Hematopoietic multipotent progenitor cell treated with erythropoietin and hydrocortisone succinate and interleukin-3 and kit ligand, for 6 days (in vitro differentiated cells): ENCODE measurements at regions not wholly inside any gene's neighbourhood (a gene's known extent, or its start where the extent isn't known, plus 50 kb on each side); places are given as distances from the start of the nearest gene placed in this dataset.

Experiments used
- DNase-seq: peaks from one replicate; pipeline ENCODE4 v3.0.0-alpha.2; 2015

DNA sequence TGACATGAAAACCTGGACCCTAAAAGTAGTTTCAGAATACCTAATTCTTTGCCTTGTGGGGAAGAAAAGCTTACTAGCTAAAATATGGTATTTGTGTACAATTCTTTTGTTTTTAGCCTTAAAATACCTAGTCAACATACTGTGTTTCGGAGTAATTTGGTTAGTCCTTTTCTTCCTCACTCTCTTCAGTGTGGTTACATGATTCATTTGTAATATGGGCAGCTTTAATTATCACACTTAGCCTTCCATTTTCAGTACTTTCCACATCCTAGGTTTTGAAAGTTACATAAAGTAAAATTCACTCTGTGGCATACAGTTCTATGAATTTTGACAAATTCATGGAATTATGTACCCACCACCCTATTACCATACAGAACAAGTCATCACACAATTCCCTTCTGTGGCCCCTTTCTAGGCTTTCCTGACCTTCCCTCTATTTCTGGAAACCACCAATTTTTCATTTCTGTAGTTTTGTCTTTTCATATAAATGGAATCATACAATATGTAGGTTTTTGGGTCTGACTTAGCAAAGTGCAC, 96.2 kb downstream of the EMX2 start:
- no peak for DNase-seq

DNA sequence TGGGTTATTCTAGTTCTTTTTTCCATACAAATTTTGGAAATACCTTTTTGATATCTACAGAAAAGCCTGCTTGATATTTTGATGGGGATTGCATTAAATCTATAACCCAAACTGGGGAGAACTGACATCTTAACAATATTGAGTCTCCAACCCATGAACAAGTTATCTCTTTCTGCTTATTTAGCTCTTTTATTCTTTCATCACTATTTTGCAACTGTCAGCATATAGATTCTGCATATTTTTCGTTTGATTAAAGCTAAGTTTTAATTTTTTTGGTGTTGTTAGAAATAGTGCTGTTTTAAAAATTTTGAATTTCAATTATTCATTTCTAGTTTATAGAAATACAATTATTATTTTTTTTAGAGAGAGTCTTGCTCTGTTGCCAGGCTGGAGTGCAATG, 97.9 kb downstream of the EMX2 start:
- no peak for DNase-seq

DNA sequence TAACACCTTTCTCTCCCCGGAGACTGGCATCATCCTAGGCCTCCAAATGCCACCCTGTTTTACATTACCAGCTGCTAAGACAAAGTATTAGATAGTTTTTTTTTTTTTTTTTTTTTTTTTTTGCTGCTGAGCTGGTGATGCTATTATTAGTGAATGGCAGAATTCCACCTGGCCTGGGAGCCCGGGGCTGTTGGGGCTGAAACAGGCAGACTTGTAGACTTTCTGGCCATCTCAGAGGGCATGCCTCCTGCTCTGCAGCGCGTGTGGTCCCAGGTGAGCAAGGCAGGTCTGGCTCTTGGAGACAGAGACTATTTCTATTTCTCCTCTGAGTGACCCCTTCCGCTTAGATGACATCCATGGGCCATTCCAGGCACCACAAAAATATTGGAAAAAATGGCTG, 104.2 kb downstream of the EMX2 start:
- no peak for DNase-seq

DNA sequence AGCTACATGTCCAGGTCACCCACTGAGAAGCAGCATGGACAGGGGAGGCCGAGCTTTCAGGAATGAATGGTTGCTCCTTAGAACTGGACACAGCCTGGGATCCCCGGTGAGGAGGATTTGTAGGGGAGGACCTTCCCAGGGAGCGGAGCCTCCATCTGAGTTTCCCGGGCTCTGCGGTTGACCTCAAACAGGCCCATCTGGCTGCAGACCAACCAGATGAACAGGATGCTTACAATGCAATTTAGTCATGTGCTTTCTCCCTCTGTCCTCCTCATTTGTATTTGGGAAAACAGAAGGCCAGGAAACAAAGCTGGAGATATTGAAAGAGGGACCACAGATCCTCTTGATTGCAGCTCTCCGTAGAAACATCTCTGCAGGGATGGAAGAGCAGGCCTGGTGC, 104.8 kb downstream of the EMX2 start:
- no peak for DNase-seq

DNA sequence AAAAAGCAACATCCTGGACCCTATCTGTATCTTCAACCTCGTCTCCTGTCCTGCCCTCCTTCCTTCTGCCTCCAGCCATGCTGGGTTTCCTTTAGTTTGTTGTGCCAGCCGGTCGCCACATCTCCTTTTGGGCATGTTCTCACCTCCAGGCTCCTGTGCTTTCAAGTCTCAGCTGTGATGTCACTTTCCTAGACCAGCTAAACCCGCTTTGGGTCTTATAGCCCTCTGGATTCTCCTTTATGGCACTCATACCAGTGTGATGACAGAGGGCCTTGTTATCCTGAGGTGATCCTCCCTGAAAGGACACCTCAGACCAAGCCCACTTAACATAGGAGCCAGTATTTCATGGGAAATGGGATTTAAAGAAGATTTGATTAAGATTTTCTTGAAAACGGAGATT, 108.6 kb downstream of the EMX2 start:
- DNase-seq, result no peak

DNA sequence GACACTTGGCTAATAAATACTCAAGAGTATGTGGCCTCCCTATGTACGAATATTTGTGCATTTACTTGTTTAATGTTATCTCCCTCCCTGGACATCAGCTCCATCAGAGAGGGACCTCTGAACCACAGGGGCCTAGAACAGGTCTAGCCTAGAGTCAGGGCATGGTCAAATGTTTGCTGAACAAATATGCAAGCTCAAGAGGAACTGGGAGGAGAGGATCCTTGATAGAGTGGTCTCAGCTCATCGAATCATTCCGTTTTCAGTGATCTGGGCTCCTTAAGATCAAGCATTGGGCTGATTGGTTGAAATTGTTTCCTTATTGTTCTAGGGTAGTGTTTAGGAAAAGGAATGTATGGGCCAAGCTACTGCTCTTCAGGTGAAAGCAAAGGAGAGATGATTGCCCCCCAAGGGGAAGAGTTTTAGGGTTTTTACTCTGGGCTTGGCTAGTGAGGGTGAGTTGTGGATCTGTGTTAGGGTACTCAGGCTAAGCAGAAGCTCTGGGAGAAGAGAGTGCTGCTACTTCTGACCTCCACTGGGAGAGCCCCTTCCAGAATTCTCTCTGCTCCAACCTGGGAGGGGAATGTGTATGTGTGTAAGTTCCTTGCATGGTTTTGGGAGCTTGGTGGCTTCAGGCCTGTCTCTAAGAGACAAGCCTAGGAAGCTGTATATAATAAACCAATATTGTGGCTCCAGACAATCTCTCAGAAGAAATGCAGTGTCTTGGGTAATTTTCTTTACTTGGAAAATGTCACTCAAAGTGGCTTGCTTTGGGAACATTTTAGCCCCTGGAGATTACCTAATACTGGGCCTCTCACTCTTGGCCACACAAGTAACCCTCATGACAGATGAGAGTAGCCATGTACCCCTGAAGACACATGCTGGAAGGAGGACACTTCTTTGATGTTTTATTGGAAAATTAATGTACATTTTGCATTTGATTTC, 110.0 kb downstream of the EMX2 start:
- no peak for DNase-seq

DNA sequence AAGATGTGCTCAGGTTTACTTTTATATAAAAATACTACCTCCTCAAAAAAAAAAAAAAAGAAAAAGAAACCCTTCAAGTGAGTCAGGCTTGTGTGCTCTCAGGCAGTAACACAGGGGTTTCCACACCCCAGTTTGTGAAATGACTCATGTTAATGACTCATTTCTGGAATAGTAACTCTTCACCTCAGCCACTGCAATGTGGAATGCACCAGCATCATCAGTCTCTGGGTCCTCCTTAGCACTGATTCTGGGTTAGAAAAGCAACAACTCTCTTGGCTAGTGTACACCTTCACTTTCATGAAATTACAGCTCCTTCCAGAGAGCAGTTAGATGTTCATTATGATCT, 110.6 kb downstream of the EMX2 start:
- no peak for DNase-seq

DNA sequence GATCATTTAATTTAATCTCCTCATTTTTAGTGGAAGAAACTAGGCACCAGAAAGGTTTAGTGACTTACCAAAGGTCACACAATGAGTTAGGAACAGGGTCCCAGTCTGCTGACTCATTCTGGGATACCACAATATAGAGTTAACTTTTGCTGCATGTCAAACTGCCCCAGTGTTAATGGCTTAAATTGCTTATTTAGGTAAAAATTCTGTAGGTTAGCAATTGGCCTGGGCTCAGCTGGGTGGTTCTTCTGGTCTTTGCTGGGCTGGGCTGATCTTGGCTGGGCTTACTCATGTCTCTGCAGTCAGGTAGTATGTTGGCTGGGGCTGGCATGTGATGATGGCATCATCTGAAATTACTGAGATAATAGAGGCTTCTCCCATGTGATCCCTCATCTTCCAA, 111.6 kb downstream of the EMX2 start:
- DNase-seq, result no peak

DNA sequence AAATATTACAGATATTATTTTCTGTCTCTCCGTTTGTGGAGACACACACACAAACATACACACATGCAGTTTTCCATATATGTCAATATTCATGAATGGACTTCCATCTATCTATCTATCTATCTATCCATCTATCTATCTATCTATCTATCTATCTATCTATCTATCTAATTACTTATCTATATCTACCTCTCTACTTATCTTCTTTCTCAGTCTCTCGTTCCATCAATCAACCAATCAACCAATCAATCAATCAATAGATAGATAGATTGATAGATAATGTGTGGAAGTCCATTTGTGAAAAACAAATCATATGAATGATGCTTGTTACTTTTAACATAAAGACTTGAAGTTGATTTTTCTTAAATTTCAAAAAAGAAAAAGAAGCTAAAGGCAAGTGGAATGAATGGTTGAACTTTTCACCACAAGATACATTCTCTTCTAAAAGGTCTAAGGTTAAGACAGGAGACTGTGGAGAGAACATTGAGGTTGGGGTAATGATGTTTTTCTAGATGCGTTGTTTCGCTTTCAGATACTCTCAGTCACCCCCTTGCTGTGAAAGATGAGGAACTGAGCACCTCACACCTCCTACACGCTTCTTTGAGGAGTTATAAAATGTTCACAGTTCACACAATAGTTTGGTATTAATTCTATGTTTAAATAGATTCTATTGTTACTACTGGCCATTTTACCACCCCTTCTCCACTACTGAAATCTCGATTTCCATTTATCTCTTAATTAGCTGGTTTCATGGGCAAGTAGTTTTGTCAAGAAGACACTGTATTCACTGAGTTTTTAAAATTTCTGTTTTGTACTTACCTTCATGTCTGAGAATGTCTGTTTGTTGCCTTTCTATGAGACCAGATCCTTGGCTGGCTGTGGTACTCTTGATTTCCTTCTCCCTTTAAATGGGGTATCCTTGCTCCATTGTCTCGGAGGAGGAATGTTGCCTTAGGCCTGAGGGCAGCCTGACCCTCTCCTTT, 114.1 kb downstream of the EMX2 start:
- no peak for DNase-seq

DNA sequence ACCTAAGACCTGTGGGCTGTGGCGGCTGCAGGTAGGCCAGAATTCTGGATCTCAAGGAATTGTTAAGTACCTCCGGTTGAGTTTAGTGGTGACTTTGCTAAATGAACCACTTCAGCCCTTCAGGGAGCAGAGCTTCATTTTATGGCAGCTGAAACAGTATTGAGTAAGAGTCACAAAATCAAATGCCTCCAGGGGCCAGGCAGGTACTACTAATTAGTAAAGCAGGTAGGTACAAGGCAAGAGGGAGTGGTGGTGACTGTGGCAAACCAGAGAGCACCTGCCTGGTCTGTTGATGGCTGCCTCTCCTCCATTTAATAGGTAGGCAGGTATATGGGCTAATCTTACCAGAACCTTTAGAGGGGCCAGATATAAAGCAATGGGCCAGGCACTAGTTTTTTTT, 118.8 kb downstream of the EMX2 start:
- no peak for DNase-seq

DNA sequence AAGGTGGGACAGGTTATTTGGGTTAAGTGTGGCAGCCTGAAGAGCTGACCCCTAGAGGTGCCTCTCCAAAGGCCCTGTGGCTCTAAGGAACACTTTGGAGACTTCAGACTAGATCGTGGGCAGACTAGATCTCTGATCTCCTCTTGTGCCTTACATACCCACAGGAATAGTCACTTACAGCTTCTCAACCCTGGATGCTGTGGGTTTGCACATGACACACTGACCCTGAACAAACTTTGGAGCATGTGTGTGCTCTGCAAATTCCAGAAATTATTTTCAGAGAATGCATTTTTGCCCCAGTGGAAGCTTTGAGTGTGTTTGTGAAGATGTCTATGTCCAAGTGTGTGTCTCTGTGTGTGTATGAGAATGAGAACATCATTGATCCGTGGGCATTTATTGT, 119.6 kb downstream of the EMX2 start:
- DNase-seq, result no peak

DNA sequence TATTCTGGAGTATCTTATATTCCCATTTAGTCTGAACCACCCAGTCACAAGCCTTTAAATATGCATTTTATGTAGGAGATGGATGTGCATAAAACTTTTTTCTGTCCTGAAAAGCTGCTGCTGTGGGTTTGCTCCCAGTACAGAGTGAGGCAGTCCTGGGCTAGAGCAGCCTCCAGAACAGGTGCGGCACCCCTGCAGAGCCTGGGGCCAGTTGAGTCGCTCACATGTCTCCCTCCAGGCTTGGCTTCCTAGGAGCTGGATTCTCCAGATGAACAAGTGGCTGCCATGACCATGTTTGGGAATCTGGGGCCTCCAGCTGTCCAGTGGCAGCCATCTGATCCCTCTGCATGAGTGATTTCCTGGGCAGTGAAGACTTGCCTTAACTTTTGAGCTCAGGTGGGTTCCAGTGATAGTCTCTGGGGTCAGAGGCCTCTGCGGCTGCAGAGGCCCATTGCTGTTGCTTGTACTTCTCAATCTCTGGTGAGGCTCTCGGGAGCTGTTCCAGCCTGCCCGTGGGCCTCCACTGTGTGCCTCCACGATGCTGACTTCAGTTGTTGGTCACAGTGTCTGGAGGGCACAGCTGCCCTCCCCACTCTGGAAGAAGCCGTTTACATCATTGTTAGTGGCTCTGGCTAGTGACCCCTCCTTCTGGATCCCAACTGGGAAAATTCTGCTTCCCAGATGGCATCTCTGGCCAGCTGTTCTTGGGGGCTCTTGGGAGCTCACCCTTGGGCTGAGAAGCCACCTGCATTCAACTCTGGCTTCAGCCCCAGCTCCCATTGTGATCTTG, 120.4 kb downstream of the EMX2 start:
- no peak for DNase-seq

DNA sequence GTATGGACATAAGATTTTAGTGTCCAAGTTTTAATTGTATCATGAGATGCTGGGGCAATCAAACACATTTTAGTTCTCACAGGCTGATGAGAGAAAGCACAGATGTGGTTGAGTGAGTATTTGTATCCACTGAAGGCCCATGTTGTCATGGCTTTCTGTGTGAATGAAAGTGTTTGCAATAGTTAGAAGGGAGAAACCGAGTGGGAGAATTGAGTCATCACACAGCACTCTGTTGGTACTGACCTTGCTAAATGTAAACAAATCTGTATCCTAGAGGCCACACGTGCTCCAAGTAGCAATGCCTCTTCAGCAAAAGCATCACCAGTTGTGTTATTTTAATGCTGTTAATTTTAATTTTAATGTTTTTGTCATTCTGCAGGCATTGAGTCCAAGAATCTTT, 121.2 kb downstream of the EMX2 start:
- no peak for DNase-seq

DNA sequence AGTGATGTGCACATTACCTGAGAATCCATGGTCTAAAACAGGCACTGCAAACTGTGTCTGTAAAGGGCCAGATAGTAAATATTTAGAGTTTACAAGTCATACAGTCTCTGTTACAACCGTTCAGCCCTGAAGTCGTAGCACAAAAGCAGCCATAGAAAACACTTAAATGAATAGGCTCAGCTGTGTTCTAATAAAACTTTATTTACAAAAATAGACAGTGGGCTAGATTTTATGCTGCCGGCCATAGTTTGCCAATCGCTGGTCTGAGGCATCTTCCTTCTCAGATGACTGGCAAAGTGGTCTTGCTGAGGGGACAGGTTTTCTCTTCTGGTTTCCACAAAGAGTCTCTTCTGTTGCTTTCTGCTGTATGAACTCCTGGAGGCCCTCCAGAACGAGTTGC, 121.7 kb downstream of the EMX2 start:
- DNase-seq, result no peak

DNA sequence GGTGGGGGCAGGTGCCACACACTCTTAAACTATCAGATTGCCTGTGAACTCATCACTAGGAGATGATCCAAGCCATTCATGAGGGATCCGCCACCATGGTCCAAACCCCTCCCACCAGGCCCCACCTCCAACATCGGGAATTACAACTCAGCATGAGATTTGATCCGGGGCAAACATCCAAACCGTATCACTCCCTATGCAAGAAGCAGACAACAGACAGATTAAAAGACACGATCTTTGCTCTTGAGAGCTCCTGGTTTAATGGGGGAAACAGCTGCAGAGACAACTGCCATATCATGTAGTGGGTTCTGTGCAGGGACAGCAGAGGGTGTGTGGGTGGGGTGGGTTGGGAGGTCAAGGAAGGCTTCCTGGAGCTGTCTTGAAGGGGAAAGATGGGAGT, 123.6 kb downstream of the EMX2 start:
- DNase-seq, result no peak

DNA sequence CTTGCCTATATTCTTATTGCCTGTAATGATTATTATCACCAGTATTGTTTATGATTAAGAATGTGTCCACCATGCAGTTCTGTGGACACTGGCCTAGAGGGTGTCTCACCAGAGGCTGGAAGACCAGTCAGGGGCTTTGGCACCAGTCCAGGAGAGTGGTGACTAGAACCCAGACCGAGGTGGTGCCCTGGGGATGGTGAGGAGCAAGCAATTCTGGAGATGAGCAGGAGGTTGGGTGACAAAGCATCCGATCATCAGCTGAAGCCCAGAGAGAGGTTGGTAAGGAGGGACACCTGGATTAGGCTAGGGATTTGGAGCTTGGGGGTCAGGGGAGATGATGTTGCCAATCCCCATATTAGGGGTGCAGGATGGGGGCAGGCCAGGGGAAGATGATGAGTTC, 124.4 kb downstream of the EMX2 start:
- DNase-seq, result no peak

DNA sequence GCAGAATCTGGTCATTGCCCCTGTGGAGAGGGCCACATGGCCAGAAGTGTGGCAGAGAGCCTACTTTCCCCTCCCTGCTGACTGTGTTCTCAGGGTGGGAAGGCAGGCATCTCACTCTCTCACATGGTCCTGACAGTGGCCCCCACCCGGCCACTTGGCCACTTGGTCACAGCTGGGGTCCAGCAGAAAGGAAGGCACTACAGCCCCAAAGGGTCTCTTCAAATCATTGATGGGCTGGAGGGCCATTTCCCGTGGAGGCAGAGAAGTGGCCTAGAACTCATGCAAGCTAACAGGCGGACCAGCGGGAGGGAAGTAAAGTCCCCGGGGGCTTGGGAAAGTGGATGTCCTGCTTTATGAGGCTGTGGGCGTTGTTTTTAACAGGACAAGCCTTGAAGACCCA, 125.3 kb downstream of the EMX2 start:
- no peak for DNase-seq

DNA sequence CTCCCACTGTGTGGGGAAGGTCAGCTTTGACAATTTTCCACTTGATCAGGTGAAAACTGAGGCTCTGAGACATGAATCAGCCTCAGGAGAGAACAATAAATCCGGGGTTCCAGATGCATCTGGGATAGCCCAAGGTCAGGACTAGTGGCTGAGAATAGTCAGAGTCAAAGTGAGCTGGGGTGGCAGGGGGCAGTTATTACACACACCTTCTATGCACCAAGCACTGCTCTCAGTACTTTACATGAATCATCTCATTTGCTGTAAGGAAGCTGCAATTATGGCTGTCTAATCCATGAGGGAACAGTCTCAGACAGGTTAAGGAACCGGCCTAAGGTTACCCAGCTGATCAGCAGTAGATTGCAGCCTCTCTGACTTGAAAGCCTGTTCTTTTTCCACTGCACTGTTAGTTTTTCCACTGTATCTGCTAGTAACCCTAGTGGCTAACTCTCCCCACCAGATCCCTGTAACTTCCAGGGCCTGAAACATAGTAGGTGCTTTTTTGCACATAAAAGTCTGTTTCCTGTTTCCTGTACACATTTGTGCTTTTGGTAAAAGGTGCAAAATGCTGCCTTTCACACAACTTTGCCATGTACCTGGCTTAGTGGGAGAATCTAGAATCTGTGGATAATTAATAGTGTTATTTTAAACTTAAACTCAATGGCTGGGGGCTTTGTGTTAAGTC, 125.9 kb downstream of the EMX2 start:
- no peak for DNase-seq

DNA sequence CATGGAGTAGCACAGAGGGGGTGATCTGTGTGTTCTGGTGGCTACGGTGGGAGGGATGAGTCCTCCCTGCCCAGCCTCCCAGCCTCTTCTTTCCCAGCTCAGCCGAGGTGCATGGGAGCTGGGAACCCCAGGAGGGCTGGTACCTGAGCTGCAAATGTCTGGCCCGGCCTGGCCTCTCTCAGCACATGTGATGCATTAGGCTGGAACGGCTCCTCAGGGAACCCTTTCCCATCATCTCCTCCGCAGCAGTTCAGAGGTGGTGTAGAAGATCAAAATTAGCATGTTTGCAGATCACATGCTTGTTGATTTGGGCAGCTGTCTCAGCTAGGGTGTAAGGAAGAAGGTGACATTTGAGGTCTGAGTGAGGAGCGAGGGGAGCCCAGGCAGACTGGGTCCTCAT, 126.6 kb downstream of the EMX2 start:
- DNase-seq, result no peak

DNA sequence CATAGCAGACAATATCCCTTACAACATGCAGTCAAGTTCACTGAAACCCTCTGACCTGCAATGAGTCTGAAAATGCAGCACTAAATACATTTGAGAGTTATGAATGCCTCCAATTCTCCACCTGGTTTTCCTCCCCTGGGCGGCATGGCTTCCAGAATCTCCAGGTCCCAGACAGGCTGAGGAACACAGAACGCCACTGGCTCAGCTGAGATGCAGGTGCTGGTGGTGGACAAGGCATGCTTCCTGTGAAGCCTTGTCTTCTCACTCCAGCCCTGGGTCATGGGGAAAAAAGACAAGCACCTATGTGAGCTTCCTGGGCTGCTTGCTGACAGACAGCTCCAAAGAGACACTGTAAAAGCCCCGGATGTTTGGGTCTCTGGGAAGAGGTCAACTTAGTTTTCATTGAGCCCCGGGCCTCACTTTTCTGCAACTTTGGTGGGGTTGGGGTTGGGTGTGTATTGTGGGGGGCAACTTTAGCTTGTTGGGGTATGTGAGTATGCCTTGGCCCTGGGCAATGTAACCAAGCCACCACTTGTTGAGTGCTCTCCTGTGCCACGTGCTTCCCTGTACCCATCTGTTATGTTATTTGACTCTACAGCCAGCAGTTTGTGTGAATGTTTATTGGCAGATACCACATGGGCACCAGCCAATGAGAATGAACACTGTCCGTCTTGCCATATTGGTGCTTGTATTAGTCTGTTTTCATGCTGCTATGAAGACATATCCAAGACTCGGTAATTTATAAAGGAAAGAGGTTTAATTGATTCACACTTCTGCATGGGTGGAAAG, 127.8 kb downstream of the EMX2 start:
- DNase-seq, result no peak

DNA sequence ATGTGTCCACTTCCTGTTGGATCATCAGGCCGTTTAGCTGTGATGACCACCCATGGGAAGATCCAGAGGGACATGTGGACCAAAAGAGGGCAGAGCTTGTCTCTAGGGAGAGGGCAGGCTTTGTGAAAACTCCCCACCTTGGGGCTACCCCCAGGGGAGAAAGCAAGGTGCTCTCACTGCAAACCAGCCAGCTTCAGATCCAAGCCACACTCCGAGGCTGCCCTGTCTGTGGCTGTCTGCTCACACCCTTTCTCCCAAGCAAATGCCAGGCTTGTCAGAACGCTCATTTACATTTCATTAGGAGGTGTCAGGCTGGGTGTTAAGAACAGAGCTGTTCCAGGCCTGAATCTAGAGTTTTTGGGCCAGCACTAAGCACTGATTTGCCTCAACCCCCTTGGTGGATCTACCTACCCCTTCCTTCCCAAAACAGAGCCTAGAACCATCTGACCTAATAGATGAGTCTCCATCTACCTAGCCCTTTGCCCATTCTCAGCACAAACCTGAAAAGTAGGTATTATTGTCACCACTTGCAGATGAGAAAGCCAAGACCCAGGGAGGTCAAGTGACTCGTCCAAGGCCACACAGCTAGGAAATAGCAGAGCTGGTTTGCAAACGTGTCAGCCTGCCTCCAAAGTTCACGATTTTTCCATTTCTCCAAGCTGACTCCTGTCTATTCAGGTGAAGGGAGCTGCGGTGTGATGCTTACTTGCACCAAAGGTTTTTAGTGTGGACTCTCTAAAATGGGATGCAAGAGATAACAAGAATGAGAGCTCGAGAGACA, 130.9 kb downstream of the EMX2 start:
- no peak for DNase-seq
